RWPE1 (cell line): ENCODE measurements at regions not wholly inside any gene's neighbourhood (a gene's known extent, or its start where the extent isn't known, plus 50 kb on each side); places are given as distances from the start of the nearest gene placed in this dataset.
"Not testable (repeated sequence)": the region's sequence is repeated elsewhere in the genome, so short reads cannot be mapped to it uniquely, and the experiment has no call there.

ENCODE experiments used
- CTCF ChIA-PET: fragments of 350-600 bp; sonication (Branson Sonifier 250); formaldehyde crosslinking; extraction: SDS; loops from one replicate; lab custom pipeline; 2021; lab: Yijun Ruan, JAX
- POLR2A ChIA-PET: fragments of 400-600 bp; formaldehyde crosslinking; extraction: SDS; loops from one replicate; lab custom pipeline; 2020; ENCODE audit warnings: antibody characterized with exemption; ENCODE audit not compliant: low non-redundant PET; lab: Yijun Ruan, JAX
- DNase-seq: peaks from one replicate; pipeline ENCODE4 v3.0.0; 2012; ENCODE audit warnings: low spot score
- H3K27ac ChIP-seq: fragments of 450-650 bp; 2 replicates; pipeline ENCODE4 v1.5.1; 2017
- TF ChIP-seq, protein P1 (sequence below): fragments of 450-650 bp; conservative IDR thresholded peaks from 2 replicates; pipeline ENCODE4 v1.5.1; 2017; ENCODE audit warnings: low read depth, mild to moderate bottlenecking

DNA sequence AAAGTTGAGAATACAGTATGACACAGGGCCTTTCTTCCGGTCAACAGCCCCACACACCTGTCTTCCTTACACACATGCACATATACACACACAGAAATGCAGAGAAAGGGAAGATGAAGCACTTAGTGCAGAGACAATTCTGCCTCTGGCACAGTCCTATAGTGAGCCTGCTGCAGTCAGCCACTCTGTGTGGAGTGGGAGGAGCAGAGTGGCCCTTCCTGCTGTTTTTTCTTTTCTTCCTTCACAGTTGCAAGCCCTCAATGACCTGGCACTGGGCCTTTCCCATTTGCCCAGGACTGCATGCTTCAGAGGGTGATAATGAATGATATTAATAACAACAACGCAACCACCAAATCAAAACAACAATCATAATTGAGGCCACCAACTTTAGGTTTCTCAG is 527.0 kb upstream of the B3GAT1 start:
- H3K27ac ChIP-seq: no peak overlapping the region
- CTCF ChIA-PET: no interaction called here
- POLR2A ChIA-PET: no interaction called here
- no peak for DNase-seq
- TF ChIP-seq, protein P1, sequence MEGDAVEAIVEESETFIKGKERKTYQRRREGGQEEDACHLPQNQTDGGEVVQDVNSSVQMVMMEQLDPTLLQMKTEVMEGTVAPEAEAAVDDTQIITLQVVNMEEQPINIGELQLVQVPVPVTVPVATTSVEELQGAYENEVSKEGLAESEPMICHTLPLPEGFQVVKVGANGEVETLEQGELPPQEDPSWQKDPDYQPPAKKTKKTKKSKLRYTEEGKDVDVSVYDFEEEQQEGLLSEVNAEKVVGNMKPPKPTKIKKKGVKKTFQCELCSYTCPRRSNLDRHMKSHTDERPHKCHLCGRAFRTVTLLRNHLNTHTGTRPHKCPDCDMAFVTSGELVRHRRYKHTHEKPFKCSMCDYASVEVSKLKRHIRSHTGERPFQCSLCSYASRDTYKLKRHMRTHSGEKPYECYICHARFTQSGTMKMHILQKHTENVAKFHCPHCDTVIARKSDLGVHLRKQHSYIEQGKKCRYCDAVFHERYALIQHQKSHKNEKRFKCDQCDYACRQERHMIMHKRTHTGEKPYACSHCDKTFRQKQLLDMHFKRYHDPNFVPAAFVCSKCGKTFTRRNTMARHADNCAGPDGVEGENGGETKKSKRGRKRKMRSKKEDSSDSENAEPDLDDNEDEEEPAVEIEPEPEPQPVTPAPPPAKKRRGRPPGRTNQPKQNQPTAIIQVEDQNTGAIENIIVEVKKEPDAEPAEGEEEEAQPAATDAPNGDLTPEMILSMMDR: no peak

DNA sequence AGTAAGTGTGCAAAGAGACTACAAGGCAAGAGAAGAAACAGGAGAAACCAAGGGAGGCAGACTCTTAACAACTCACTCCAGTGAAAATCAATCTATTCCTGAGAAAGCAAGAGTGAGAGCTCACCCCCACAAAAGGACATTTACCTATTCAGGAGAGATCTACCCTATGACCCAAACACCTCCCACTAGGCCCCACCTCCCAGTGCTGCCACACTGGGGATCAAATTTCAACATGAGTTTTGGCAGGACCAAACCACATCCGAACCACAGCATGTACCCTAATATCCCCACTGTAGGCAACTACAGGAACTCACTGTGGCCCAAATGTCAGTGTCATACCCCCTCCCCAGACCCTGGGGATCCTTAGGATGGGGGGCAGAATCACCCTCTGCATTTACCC is 526.2 kb upstream of the B3GAT1 start:
- no peak for DNase-seq
- TF ChIP-seq, protein P1: no peak
- no peak overlapping the region for H3K27ac ChIP-seq
- ChIA-PET POLR2A (no interaction called here), CTCF (no interaction called here)

DNA sequence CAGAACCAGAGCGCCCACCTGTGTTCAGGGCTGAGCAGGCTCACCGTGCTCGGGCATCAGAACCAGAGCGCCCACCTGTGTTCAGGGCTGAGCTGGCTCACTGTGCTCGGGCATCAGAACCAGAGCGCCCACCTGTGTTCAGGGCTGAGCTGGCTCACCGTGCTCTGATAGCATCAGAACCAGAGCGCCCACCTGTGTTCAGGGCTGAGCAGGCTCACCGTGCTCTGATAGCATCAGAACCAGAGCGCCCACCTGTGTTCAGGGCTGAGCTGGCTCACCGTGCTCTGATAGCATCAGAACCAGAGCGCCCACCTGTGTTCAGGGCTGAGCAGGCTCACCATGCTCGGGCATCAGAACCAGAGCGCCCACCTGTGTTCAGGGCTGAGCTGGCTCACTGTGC is 525.2 kb upstream of the B3GAT1 start:
- H3K27ac ChIP-seq, POLR2A ChIA-PET, DNase-seq: not testable (repeated sequence)
- CTCF ChIA-PET: interaction anchor here (1.2 kb wide), 1 partner anchor 69 kb away, joined by 4 read pairs; no protein-coding TSS in a partner anchor

DNA sequence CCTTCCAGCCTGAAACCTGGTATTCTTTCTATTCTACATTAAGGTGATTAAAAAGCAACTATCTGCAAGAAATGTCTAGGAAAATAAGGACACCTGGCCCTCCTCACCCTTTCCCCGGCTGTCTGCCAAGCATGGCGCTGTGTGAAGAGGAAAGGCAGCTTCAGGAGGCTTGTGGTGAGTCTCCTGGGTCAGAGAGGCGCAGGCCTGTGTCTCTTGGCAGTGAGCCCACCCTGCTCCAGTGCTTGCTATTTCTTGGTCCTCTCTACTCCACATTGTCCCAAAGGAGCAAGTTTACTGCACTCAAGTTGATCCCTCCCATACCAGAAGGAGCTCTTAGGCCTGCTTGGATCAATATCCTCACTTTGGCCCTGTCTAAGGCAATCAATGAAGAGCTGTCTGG is 520.7 kb upstream of the B3GAT1 start:
- POLR2A ChIA-PET: no interaction called here
- CTCF ChIA-PET: no interaction called here
- H3K27ac ChIP-seq: no peak overlapping the region
- TF ChIP-seq, protein P1: no peak
- no peak for DNase-seq

DNA sequence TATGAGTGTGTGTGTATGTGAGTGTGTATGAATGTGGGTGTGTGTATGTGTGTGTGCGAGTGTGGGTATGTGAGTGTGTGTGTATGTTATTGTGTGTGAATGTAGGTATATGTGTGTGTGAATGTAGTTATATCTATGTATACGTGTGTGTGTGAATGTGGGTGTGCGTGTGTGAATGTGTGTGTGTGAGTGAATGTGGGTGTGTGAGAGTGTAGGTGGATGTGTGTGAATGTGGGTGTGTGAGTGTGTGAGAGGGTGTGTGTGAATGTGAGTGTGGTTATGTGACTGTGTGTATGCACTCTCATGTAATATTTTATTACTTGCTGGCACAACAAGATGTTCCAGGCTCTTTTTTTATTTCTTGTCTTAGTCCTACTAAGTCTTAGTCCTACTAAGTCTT is 513.4 kb upstream of the B3GAT1 start:
- no peak for DNase-seq
- CTCF ChIA-PET: no interaction called here
- POLR2A ChIA-PET: no interaction called here
- TF ChIP-seq, protein P1: no peak
- no peak overlapping the region for H3K27ac ChIP-seq

DNA sequence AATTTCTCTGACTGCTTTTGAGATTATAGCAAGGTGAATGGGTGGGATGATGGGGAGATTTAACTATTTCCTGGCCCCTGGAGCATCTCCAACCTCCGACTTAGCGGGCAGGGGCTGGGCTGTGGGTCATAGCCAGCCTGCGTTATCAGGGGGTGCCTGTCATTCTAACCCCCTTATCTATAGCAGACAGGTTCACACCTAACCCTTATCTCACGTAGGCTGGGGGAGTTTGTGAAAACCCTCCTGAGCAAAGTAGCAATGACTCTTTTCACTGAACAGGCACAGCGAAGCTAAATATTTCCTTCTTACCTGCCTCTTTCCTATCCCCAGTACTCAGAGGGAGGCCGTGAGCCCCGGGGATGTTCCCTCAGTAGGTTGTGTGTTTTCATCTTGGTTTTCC is 511.4 kb upstream of the B3GAT1 start:
- no peak overlapping the region for H3K27ac ChIP-seq
- DNase-seq: no peak
- POLR2A ChIA-PET: no interaction called here
- CTCF ChIA-PET: no interaction called here
- TF ChIP-seq, protein P1: no peak

DNA sequence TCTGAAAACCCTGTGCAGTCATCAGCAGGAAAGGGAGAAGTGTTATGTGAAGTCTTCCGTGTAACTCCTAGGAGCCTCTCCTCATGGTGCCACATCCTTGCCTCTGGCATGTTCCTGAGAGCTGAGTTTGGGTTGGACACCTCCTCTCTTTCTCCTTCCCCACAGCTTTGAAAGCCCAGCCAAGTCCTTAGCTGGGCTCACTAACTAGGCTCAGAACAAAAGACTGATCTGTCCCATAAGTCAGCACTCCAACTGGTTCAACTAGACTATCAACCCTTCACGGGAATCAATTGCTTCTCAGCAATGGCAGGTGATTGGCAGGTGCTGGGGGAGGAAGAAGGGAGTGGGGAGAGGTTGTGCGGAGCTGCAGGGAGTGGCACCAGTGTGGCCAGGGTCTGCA is 509.9 kb upstream of the B3GAT1 start:
- ChIA-PET POLR2A (no interaction called here), CTCF (interaction anchor here (0.7 kb wide), 1 partner anchor 72 kb away, joined by 3 read pairs; no protein-coding TSS in a partner anchor)
- TF ChIP-seq, protein P1: no peak
- DNase-seq: no peak
- no peak overlapping the region for H3K27ac ChIP-seq
